ENCODE measurements at regions not wholly inside any gene's neighbourhood (a gene's known extent, or its start where the extent isn't known, plus 50 kb on each side); places are given as distances from the start of the nearest gene placed in this dataset.

- TF ChIP-seq CTCF (IDR thresholded peaks at IDR 0.05; ENCODE audit: low read depth, low read length, missing control alignments), result no peak
- DNase-seq (ENCODE audit: low read depth), result no peak
- no peak overlapping the region for H3K4me3 ChIP-seq (ENCODE audit: low read depth, low read length)
These were observed 531.6 kb upstream of the CLINT1 start for GRCh38 chr5:158390577-158390976.

- TF ChIP-seq CTCF (IDR thresholded peaks at IDR 0.05; ENCODE audit: low read depth, low read length, missing control alignments), result no peak
- DNase-seq (ENCODE audit: low read depth), result no peak
- no peak overlapping the region for H3K4me3 ChIP-seq (ENCODE audit: low read depth, low read length)
These were observed 530.8 kb upstream of the CLINT1 start for GRCh38 chr5:158389786-158390185.

- no peak for TF ChIP-seq CTCF (IDR thresholded peaks at IDR 0.05; ENCODE audit: low read depth, low read length, missing control alignments)
- DNase-seq (ENCODE audit: low read depth), result no peak
- H3K4me3 ChIP-seq (ENCODE audit: low read depth, low read length), result no peak overlapping the region
These were observed 529.1 kb upstream of the CLINT1 start for GRCh38 chr5:158388021-158388420.

- DNase-seq (ENCODE audit: low read depth), result no peak
- no peak overlapping the region for H3K4me3 ChIP-seq (ENCODE audit: low read depth, low read length)
- TF ChIP-seq CTCF (IDR thresholded peaks at IDR 0.05; ENCODE audit: low read depth, low read length, missing control alignments), result no peak
These were observed 528.6 kb upstream of the CLINT1 start for GRCh38 chr5:158387499-158387898.

GRCh38 chr5:158385982-158386381 lies 527.0 kb upstream of the CLINT1 start:
- no peak overlapping the region for H3K4me3 ChIP-seq (ENCODE audit: low read depth, low read length)
- no peak for TF ChIP-seq CTCF (IDR thresholded peaks at IDR 0.05; ENCODE audit: low read depth, low read length, missing control alignments)
- no peak for DNase-seq (ENCODE audit: low read depth)

- no peak overlapping the region for H3K4me3 ChIP-seq (ENCODE audit: low read depth, low read length)
- no peak for DNase-seq (ENCODE audit: low read depth)
- no peak for TF ChIP-seq CTCF (IDR thresholded peaks at IDR 0.05; ENCODE audit: low read depth, low read length, missing control alignments)
These were observed 525.9 kb upstream of the CLINT1 start for GRCh38 chr5:158384535-158385481.

- TF ChIP-seq CTCF (IDR thresholded peaks at IDR 0.05; ENCODE audit: low read depth, low read length, missing control alignments), result no peak
- DNase-seq (ENCODE audit: low read depth), result no peak
- no peak overlapping the region for H3K4me3 ChIP-seq (ENCODE audit: low read depth, low read length)
These were observed 524.5 kb upstream of the CLINT1 start for GRCh38 chr5:158383486-158383885.

Measured in GM12864 (cell line).